M059J (cell line): ENCODE measurements at regions not wholly inside any gene's neighbourhood (a gene's known extent, or its start where the extent isn't known, plus 50 kb on each side); places are given as distances from the start of the nearest gene placed in this dataset.
"Not testable (repeated sequence)": the region's sequence is repeated elsewhere in the genome, so short reads cannot be mapped to it uniquely, and the experiment has no call there.

Experiments
- DNase-seq: peaks from one replicate; pipeline ENCODE4 v3.0.0-alpha.2; 2012; ENCODE audit warnings: low read depth

GRCh38 chr6:14874975-14875480 is 370.8 kb upstream of the JARID2 start:
- no peak for DNase-seq

GRCh38 chr6:14875481-14876063 is 370.3 kb upstream of the JARID2 start:
- no peak for DNase-seq

- peak; percentile 96 for DNase-seq
Observed at GRCh38 chr6:14876778-14877613, 368.9 kb upstream of the JARID2 start.

GRCh38 chr6:14877758-14878157 is 368.1 kb upstream of the JARID2 start:
- peak; percentile 33 for DNase-seq

GRCh38 chr6:14880052-14880451 is 365.8 kb upstream of the JARID2 start:
- DNase-seq, result no peak

GRCh38 chr6:14880677-14881076 is 365.2 kb upstream of the JARID2 start:
- DNase-seq, result no peak

GRCh38 chr6:14881398-14881797 is 364.5 kb upstream of the JARID2 start:
- DNase-seq, result peak; percentile 98

GRCh38 chr6:14882394-14883026 is 363.4 kb upstream of the JARID2 start:
- DNase-seq, result peak; percentile 81

- DNase-seq, result peak; percentile 55
Observed at GRCh38 chr6:14883921-14884320, 361.9 kb upstream of the JARID2 start.

- no peak for DNase-seq
Observed at GRCh38 chr6:14885498-14885897, 360.4 kb upstream of the JARID2 start.

GRCh38 chr6:14887181-14887580 is 358.7 kb upstream of the JARID2 start:
- no peak for DNase-seq

- DNase-seq, result no peak
Observed at GRCh38 chr6:14887986-14888574, 357.8 kb upstream of the JARID2 start.

GRCh38 chr6:14888575-14889000 is 357.3 kb upstream of the JARID2 start:
- no peak for DNase-seq

- peak; percentile 68 for DNase-seq
Observed at GRCh38 chr6:14889188-14889587, 356.7 kb upstream of the JARID2 start.

GRCh38 chr6:14889611-14890593 is 356.0 kb upstream of the JARID2 start:
- DNase-seq, result no peak

- not testable (repeated sequence) for DNase-seq
Observed at GRCh38 chr6:14891820-14892375, 354.0 kb upstream of the JARID2 start.

- DNase-seq, result no peak
Observed at GRCh38 chr6:14894105-14894504, 351.8 kb upstream of the JARID2 start.

GRCh38 chr6:14896475-14896874 is 349.4 kb upstream of the JARID2 start:
- DNase-seq, result peak; percentile 38

- DNase-seq, result no peak
Observed at GRCh38 chr6:14897831-14898230, 348.0 kb upstream of the JARID2 start.

- DNase-seq, result not testable (repeated sequence)
Observed at GRCh38 chr6:14899441-14899840, 346.4 kb upstream of the JARID2 start.

- no peak for DNase-seq
Observed at GRCh38 chr6:14900919-14901318, 344.9 kb upstream of the JARID2 start.
